ENCODE measurements at regions not wholly inside any gene's neighbourhood (a gene's known extent, or its start where the extent isn't known, plus 50 kb on each side); places are given as distances from the start of the nearest gene placed in this dataset.

GRCh38 chr1:82818586-82818985 is 1017.9 kb downstream of the ADGRL2 start:
- TF ChIP-seq CTCF (IDR thresholded peaks at IDR 0.05; ENCODE audit: low read depth, low read length) = no peak
- DNase-seq (ENCODE audit: low read depth, low spot score) = no peak
- no peak overlapping the region for H3K4me3 ChIP-seq (ENCODE audit: low read depth, low read length)
- in situ Hi-C loops (cut with HindIII; ENCODE audit: low sequenced_read_pairs) = no loop called here

- no peak overlapping the region for H3K4me3 ChIP-seq (ENCODE audit: low read depth, low read length)
- no peak for DNase-seq (ENCODE audit: low read depth, low spot score)
- TF ChIP-seq CTCF (IDR thresholded peaks at IDR 0.05; ENCODE audit: low read depth, low read length) = no peak
- in situ Hi-C loops (cut with HindIII; ENCODE audit: low sequenced_read_pairs) = no loop called here
Measured at GRCh38 chr1:82813386-82813785, 1012.7 kb downstream of the ADGRL2 start.

GRCh38 chr1:82810601-82811000 is 1009.9 kb downstream of the ADGRL2 start:
- in situ Hi-C loops (cut with HindIII; ENCODE audit: low sequenced_read_pairs) = no loop called here
- no peak for DNase-seq (ENCODE audit: low read depth, low spot score)
- no peak for TF ChIP-seq CTCF (IDR thresholded peaks at IDR 0.05; ENCODE audit: low read depth, low read length)

GRCh38 chr1:82807563-82807962 is 1006.8 kb downstream of the ADGRL2 start:
- DNase-seq (ENCODE audit: low read depth, low spot score) = no peak
- in situ Hi-C loops (cut with HindIII; ENCODE audit: low sequenced_read_pairs) = no loop called here
- H3K4me3 ChIP-seq (ENCODE audit: low read depth, low read length) = no peak overlapping the region
- no peak for TF ChIP-seq CTCF (IDR thresholded peaks at IDR 0.05; ENCODE audit: low read depth, low read length)

More at GRCh38 chr1:82810601-82811000, 1009.9 kb downstream of the ADGRL2 start:
- no peak overlapping the region for H3K4me3 ChIP-seq (ENCODE audit: low read depth, low read length)

- in situ Hi-C loops (cut with HindIII; ENCODE audit: low sequenced_read_pairs) = no loop called here
- no peak for TF ChIP-seq CTCF (IDR thresholded peaks at IDR 0.05; ENCODE audit: low read depth, low read length)
- no peak overlapping the region for H3K4me3 ChIP-seq (ENCODE audit: low read depth, low read length)
- DNase-seq (ENCODE audit: low read depth, low spot score) = no peak
Measured at GRCh38 chr1:82806133-82806532, 1005.4 kb downstream of the ADGRL2 start.

GRCh38 chr1:82801176-82801575 is 1000.4 kb downstream of the ADGRL2 start:
- DNase-seq (ENCODE audit: low read depth, low spot score) = no peak
- no peak overlapping the region for H3K4me3 ChIP-seq (ENCODE audit: low read depth, low read length)
- in situ Hi-C loops (cut with HindIII; ENCODE audit: low sequenced_read_pairs) = no loop called here
- TF ChIP-seq CTCF (IDR thresholded peaks at IDR 0.05; ENCODE audit: low read depth, low read length) = no peak

- TF ChIP-seq CTCF (IDR thresholded peaks at IDR 0.05; ENCODE audit: low read depth, low read length) = no peak
- in situ Hi-C loops (cut with HindIII; ENCODE audit: low sequenced_read_pairs) = no loop called here
- DNase-seq (ENCODE audit: low read depth, low spot score) = no peak
- no peak overlapping the region for H3K4me3 ChIP-seq (ENCODE audit: low read depth, low read length)
Measured at GRCh38 chr1:82800721-82801120, 1000.0 kb downstream of the ADGRL2 start.

Data from astrocyte of the spinal cord (primary cell).